GM12891 (cell line): ENCODE measurements at regions not wholly inside any gene's neighbourhood (a gene's known extent, or its start where the extent isn't known, plus 50 kb on each side); places are given as distances from the start of the nearest gene placed in this dataset.
A peak's percentile ranks its signal among the peaks of the same experiment; 100 is the strongest.

Source experiments
- DNase-seq: peaks from one replicate; pipeline ENCODE4 v3.0.0; 2011; ENCODE audit warnings: low spot score; ENCODE audit not compliant: insufficient read length
- FAIRE-seq: peaks from 2 replicates; lab custom pipeline; 2011; peaks lifted over from hg19 to GRCh38; lab: Jason Lieb, UNC
- PAX5 ChIP-seq: IDR thresholded peaks from 2 replicates; pipeline ENCODE4 v1.6.1; 2011; ENCODE audit warnings: low read length, moderate library complexity, mild to moderate bottlenecking; ENCODE audit not compliant: insufficient read depth, severe bottlenecking
- POLR2A ChIP-seq: IDR thresholded peaks from 2 replicates; pipeline ENCODE4 v1.6.1; 2011; ENCODE audit warnings: low read depth, low read length, control low read depth
- POLR2AphosphoS5 ChIP-seq: IDR thresholded peaks from 2 replicates; pipeline ENCODE4 v1.6.1; 2011; ENCODE audit warnings: low read depth, low read length, control low read depth
- POU2F2 ChIP-seq: IDR thresholded peaks from 2 replicates; pipeline ENCODE4 v1.6.1; 2011; ENCODE audit warnings: low read depth, mild to moderate bottlenecking, control low read depth, low read length, moderate library complexity
- SPI1 ChIP-seq: IDR thresholded peaks from 2 replicates; pipeline ENCODE4 v1.6.1; 2011; ENCODE audit warnings: low read depth, low read length, control low read depth
- TAF1 ChIP-seq: IDR thresholded peaks from 2 replicates; pipeline ENCODE4 v1.6.1; 2011; ENCODE audit warnings: low read depth, low read length, control low read depth

DNA sequence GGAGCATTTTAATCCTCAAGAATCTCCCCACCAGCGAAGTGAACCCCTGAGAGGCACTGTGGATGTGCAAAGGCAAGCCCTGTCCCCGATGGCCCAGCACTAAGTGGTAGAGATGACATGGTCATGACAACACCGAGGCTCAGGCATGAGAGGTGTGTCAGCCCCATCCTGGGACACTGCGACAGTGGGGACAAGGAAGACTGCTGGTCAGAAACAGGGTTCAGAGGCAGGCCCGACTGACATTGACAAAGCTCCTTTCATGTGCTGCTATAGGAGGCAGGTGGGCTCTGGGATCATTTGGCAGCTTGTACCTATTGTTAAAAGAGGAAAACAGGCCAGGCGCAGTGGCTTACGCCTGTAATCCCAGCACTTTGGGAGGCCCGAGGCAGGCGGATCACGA, 54.3 kb upstream of the MYEOV start:
- TF ChIP-seq POU2F2 (no peak), POLR2AphosphoS5 (no peak), POLR2A (no peak)
- FAIRE-seq (no peak), DNase-seq (no peak)

- no peak for TF ChIP-seq POLR2A
- FAIRE-seq (no peak), DNase-seq (no peak)
These were observed 53.5 kb upstream of the MYEOV start for GRCh38 chr11:69240332-69241074.

DNA sequence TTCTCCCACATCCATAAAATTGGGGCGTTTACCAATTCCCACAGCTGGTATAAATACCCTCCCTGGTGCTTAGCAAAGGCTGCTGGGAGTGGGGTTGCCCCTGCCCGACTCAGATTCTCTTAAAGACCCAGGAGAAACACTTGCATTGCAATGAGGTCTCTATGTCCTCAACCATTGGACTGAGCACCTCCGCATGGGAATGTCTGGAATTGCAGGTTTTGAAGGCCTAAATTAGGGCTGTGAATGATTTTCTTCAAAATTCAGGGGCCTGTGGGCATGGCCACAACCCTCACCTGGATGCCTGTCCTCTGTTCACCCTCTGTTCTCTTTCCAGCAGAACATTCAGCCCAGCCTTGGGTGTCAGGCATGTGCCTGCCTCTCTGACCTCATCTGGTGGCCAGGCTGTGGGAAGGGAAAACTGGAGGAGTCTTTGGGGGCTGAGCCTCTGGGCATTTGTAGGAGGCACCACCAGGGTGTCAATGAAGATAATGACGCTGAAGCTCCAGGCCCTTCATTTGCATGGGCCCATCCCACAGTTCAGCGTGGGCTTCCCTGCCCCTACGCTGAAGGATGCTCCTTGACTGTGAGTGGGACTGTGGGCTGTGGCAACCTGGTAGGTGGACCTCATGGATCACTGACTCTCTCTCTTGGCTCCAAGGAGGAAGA, 52.7 kb upstream of the MYEOV start:
- TF ChIP-seq SPI1 = no peak
- no peak for TF ChIP-seq TAF1
- no peak for TF ChIP-seq POU2F2
- TF ChIP-seq POLR2AphosphoS5 = no peak
- TF ChIP-seq PAX5 = no peak
- no peak for TF ChIP-seq POLR2A
- no peak for DNase-seq
- no peak for FAIRE-seq

- DNase-seq (no peak), FAIRE-seq (no peak)
- no peak for TF ChIP-seq POLR2A
These were observed 52.1 kb upstream of the MYEOV start for GRCh38 chr11:69241844-69242243.

- DNase-seq (no peak), FAIRE-seq (peak; percentile 72)
- TF ChIP-seq POU2F2 = no peak
- TF ChIP-seq SPI1 = peak; percentile 35; the same call in 1 of the 2 replicates
- TF ChIP-seq POLR2AphosphoS5 = no peak
- no peak for TF ChIP-seq TAF1
- no peak for TF ChIP-seq POLR2A
- no peak for TF ChIP-seq PAX5
These were observed 51.6 kb upstream of the MYEOV start for GRCh38 chr11:69242266-69242920.

DNA sequence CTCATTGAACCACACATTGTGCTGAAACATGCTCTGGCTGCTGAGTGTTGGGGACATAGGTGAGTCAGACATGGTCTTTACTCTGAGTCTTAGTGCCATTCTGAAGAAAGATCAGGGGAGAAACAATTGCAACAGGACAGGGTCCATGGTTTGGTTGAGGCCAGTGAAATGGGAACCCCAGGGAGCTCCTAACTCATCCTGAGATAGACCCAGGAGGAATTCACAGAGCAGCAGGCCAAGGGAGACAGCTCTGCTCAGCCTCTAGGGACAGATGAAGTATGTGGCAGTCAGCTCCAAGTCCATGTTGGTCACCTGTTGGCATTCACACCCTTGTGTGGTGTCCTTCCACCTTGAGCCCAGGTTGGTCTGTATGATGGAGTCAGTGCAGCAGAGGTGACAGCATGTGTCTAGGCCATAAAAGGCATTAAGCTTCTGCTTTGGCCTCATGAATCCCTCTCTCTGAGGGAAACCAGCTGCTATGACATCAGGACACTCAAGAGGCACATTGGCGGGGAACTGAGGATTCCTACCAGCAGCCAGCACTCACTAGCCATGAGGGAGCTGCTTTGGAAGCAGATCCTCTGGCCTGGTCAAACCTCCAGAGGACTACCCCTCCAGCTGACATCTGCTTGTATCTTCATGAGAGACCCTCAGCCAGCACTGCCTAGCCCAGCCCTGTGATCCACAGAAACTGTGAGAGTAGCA, 50.3 kb upstream of the MYEOV start:
- DNase-seq (no peak), FAIRE-seq (peak; percentile 33)
- TF ChIP-seq SPI1 (no peak), PAX5 (no peak), POLR2A (no peak), POU2F2 (no peak), TAF1 (no peak), POLR2AphosphoS5 (no peak)
